ENCODE measurements at regions not wholly inside any gene's neighbourhood (a gene's known extent, or its start where the extent isn't known, plus 50 kb on each side); places are given as distances from the start of the nearest gene placed in this dataset.
"Not testable (repeated sequence)": the region's sequence is repeated elsewhere in the genome, so short reads cannot be mapped to it uniquely, and the experiment has no call there.

- no peak overlapping the region for H3K27ac Mint-ChIP-seq
- H3K4me1 Mint-ChIP-seq: no peaks in the 10 kb centered on the region
- DNase-seq (ENCODE audit: low spot score in 2 of 2) (no peak), ATAC-seq (ENCODE audit: low read depth) (no peak)
- H3K4me3 Mint-ChIP-seq: no peak overlapping the region
- H3K36me3 Mint-ChIP-seq: no peaks in the 10 kb centered on the region
- H3K27me3 Mint-ChIP-seq: peaks cover 6% of the 10 kb centered on the region
- H3K9me3 Mint-ChIP-seq: no peaks in the 10 kb centered on the region
These were observed 196.3 kb downstream of the CTTN start for GRCh38 chr11:70594606-70595005.

GRCh38 chr11:70595016-70595415 is 196.7 kb downstream of the CTTN start:
- peaks cover 6% of the 10 kb centered on the region for H3K27me3 Mint-ChIP-seq
- H3K4me1 Mint-ChIP-seq: no peaks in the 10 kb centered on the region

GRCh38 chr11:70595452-70595851 is 197.1 kb downstream of the CTTN start:
- Mint-ChIP-seq H3K9me3 (no peaks in the 10 kb centered on the region), H3K36me3 (no peaks in the 10 kb centered on the region), H3K4me3 (no peak overlapping the region), H3K4me1 (no peaks in the 10 kb centered on the region), H3K27me3 (peaks cover 6% of the 10 kb centered on the region), H3K27ac (no peak overlapping the region)
- DNase-seq (ENCODE audit: low spot score in 2 of 2) (no peak), ATAC-seq (ENCODE audit: low read depth) (no peak)

More at GRCh38 chr11:70595016-70595415, 196.7 kb downstream of the CTTN start:
- no peak overlapping the region for H3K27ac Mint-ChIP-seq
- ATAC-seq (ENCODE audit: low read depth) (no peak), DNase-seq (ENCODE audit: low spot score in 2 of 2) (no peak)
- no peaks in the 10 kb centered on the region for H3K36me3 Mint-ChIP-seq
- no peaks in the 10 kb centered on the region for H3K9me3 Mint-ChIP-seq
- H3K4me3 Mint-ChIP-seq: no peak overlapping the region

GRCh38 chr11:70596091-70596490 is 197.8 kb downstream of the CTTN start:
- Mint-ChIP-seq H3K9me3 (no peaks in the 10 kb centered on the region), H3K27ac (no peak overlapping the region), H3K4me1 (no peaks in the 10 kb centered on the region), H3K4me3 (no peak overlapping the region), H3K27me3 (peaks cover 6% of the 10 kb centered on the region), H3K36me3 (no peaks in the 10 kb centered on the region)
- ATAC-seq (ENCODE audit: low read depth) (no peak), DNase-seq (ENCODE audit: low spot score in 2 of 2) (no peak)

- Mint-ChIP-seq H3K4me1 (no peaks in the 10 kb centered on the region), H3K27me3 (peaks cover 6% of the 10 kb centered on the region), H3K4me3 (no peak overlapping the region), H3K9me3 (no peaks in the 10 kb centered on the region), H3K27ac (no peak overlapping the region), H3K36me3 (no peaks in the 10 kb centered on the region)
- DNase-seq (ENCODE audit: low spot score in 2 of 2) (no peak), ATAC-seq (ENCODE audit: low read depth) (no peak)
These were observed 198.8 kb downstream of the CTTN start for GRCh38 chr11:70597006-70597555.

- no peak for DNase-seq (ENCODE audit: low spot score in 2 of 2)
- no peaks in the 10 kb centered on the region for H3K36me3 Mint-ChIP-seq
These were observed 199.7 kb downstream of the CTTN start for GRCh38 chr11:70597751-70598625.

GRCh38 chr11:70600911-70601415 is 202.6 kb downstream of the CTTN start:
- not testable (repeated sequence) for H3K9me3 Mint-ChIP-seq

More at GRCh38 chr11:70597751-70598625, 199.7 kb downstream of the CTTN start:
- Mint-ChIP-seq H3K27me3 (peaks cover 8% of the 10 kb centered on the region), H3K4me3 (no peak overlapping the region), H3K9me3 (no peaks in the 10 kb centered on the region), H3K27ac (no peak overlapping the region), H3K4me1 (no peaks in the 10 kb centered on the region)
- no peak for ATAC-seq (ENCODE audit: low read depth)

GRCh38 chr11:70601861-70602538 is 203.7 kb downstream of the CTTN start:
- no peaks in the 10 kb centered on the region for H3K9me3 Mint-ChIP-seq
- H3K4me3 Mint-ChIP-seq: no peak overlapping the region
- no peak for ATAC-seq (ENCODE audit: low read depth)
- H3K27me3 Mint-ChIP-seq: peaks cover 5% of the 10 kb centered on the region
- no peak for DNase-seq (ENCODE audit: low spot score in 2 of 2)
- H3K27ac Mint-ChIP-seq: no peak overlapping the region
- H3K36me3 Mint-ChIP-seq: no peaks in the 10 kb centered on the region
- H3K4me1 Mint-ChIP-seq: no peaks in the 10 kb centered on the region

More at GRCh38 chr11:70600911-70601415, 202.6 kb downstream of the CTTN start:
- not testable (repeated sequence) for H3K27me3 Mint-ChIP-seq; H3K36me3 Mint-ChIP-seq; H3K27ac Mint-ChIP-seq; ATAC-seq (ENCODE audit: low read depth); H3K4me1 Mint-ChIP-seq; H3K4me3 Mint-ChIP-seq; DNase-seq (ENCODE audit: low spot score in 2 of 2)

GRCh38 chr11:70603114-70603755 is 204.9 kb downstream of the CTTN start:
- no peak for DNase-seq (ENCODE audit: low spot score in 2 of 2)
- Mint-ChIP-seq H3K36me3 (no peaks in the 10 kb centered on the region), H3K27ac (no peak overlapping the region), H3K27me3 (peaks cover 2% of the 10 kb centered on the region), H3K4me3 (no peak overlapping the region), H3K9me3 (no peaks in the 10 kb centered on the region), H3K4me1 (no peaks in the 10 kb centered on the region)
- ATAC-seq (ENCODE audit: low read depth): no peak

GRCh38 chr11:70603756-70604211 is 205.5 kb downstream of the CTTN start:
- H3K4me1 Mint-ChIP-seq: no peaks in the 10 kb centered on the region
- ATAC-seq (ENCODE audit: low read depth) (no peak), DNase-seq (ENCODE audit: low spot score in 2 of 2) (no peak)
- H3K4me3 Mint-ChIP-seq: no peak overlapping the region
- H3K27ac Mint-ChIP-seq: no peak overlapping the region
- H3K9me3 Mint-ChIP-seq: no peaks in the 10 kb centered on the region
- H3K27me3 Mint-ChIP-seq: peaks cover 2% of the 10 kb centered on the region
- H3K36me3 Mint-ChIP-seq: no peaks in the 10 kb centered on the region

- DNase-seq (ENCODE audit: low spot score in 2 of 2) (no peak), ATAC-seq (ENCODE audit: low read depth) (no peak)
- Mint-ChIP-seq H3K9me3 (no peaks in the 10 kb centered on the region), H3K27ac (no peak overlapping the region), H3K4me3 (no peak overlapping the region), H3K4me1 (no peaks in the 10 kb centered on the region), H3K27me3 (peaks cover 2% of the 10 kb centered on the region), H3K36me3 (no peaks in the 10 kb centered on the region)
These were observed 205.9 kb downstream of the CTTN start for GRCh38 chr11:70604221-70604620.

GRCh38 chr11:70604630-70605467 is 206.5 kb downstream of the CTTN start:
- DNase-seq (ENCODE audit: low spot score in 2 of 2): no peak
- H3K36me3 Mint-ChIP-seq: no peaks in the 10 kb centered on the region
- ATAC-seq (ENCODE audit: low read depth): no peak
- H3K27ac Mint-ChIP-seq: no peak overlapping the region
- peaks cover 2% of the 10 kb centered on the region for H3K27me3 Mint-ChIP-seq
- H3K9me3 Mint-ChIP-seq: no peaks in the 10 kb centered on the region
- no peaks in the 10 kb centered on the region for H3K4me1 Mint-ChIP-seq
- H3K4me3 Mint-ChIP-seq: no peak overlapping the region

GRCh38 chr11:70605468-70605815 is 207.1 kb downstream of the CTTN start:
- DNase-seq (ENCODE audit: low spot score in 2 of 2): no peak
- Mint-ChIP-seq H3K27me3 (peaks cover 2% of the 10 kb centered on the region), H3K36me3 (no peaks in the 10 kb centered on the region), H3K4me3 (no peak overlapping the region), H3K9me3 (no peaks in the 10 kb centered on the region), H3K4me1 (no peaks in the 10 kb centered on the region), H3K27ac (no peak overlapping the region)
- ATAC-seq (ENCODE audit: low read depth): no peak
